CD4-positive, alpha-beta T cell (primary cell): ENCODE measurements at regions not wholly inside any gene's neighbourhood (a gene's known extent, or its start where the extent isn't known, plus 50 kb on each side); places are given as distances from the start of the nearest gene placed in this dataset.

ENCODE experiments used
- ATAC-seq: fragments of 200-7000 bp; cut with Tn5 transposase; one replicate; pipeline ENCODE4 v1.10.0; 2022; ENCODE audit warnings: mild to moderate bottlenecking; ENCODE audit not compliant: poor library complexity
- CTCF ChIA-PET: fragments of 350-600 bp; sonication (Branson Sonifier 250); formaldehyde crosslinking; loops from one replicate; lab custom pipeline; 2021; ENCODE audit warnings: antibody characterized with exemption, inconsistent platforms; lab: Charles Lee
- POLR2A ChIA-PET: fragments of 350-600 bp; sonication (Branson Sonifier 250); formaldehyde crosslinking; loops from one replicate; lab custom pipeline; 2021; ENCODE audit warnings: antibody characterized with exemption, inconsistent platforms; lab: Charles Lee
- DNase-seq, 14 experiments: peaks; one replicate each; pipeline ENCODE4 v3.0.0-alpha.2; 2013 to 2020; ENCODE audit warnings: mixed read lengths in 2 of 14
- H3K27ac ChIP-seq, 2 donors: one replicate each; pipeline versions ENCODE4 v1.5.1 to v1.7.0; 2013; ENCODE audit warnings: low read length in 2 of 2, low read depth in 1 of 2, mild to moderate bottlenecking in 1 of 2
- H3K27me3 ChIP-seq, 2 experiments: 1 replicate in 1 of 2; 2 replicates in 1 of 2; pipeline versions ENCODE4 v1.6.1 to v1.7.0; 2013; ENCODE audit warnings: low read length in 2 of 2, control low read depth in 1 of 2, mild to moderate bottlenecking in 1 of 2, moderate library complexity in 1 of 2; ENCODE audit not compliant: insufficient read depth in 2 of 2, control insufficient read depth in 1 of 2
- H3K36me3 ChIP-seq: one replicate; pipeline ENCODE4 v1.6.1; 2013; ENCODE audit warnings: low read length, control low read depth; ENCODE audit not compliant: insufficient read depth
- H3K4me1 ChIP-seq: one replicate; pipeline ENCODE4 v1.6.1; 2013; ENCODE audit warnings: low read length, control low read depth; ENCODE audit not compliant: insufficient read depth
- H3K4me3 ChIP-seq: one replicate; pipeline ENCODE4 v1.5.1; 2013; ENCODE audit warnings: mild to moderate bottlenecking, low read length, moderate library complexity
- H3K9me3 ChIP-seq, 2 experiments: 1 replicate in 1 of 2; 2 replicates in 1 of 2; pipeline versions ENCODE4 v1.6.1 to v1.7.0; 2013; ENCODE audit warnings: low read length in 2 of 2, mild to moderate bottlenecking in 2 of 2, control low read depth in 1 of 2, moderate library complexity in 1 of 2; ENCODE audit not compliant: control insufficient read depth in 1 of 2, insufficient read depth in 1 of 2
- H3K27ac Mint-ChIP-seq: one replicate; pipeline ENCODE4 v1.8.0; 2020; ENCODE audit warnings: mixed read lengths
- H3K27me3 Mint-ChIP-seq: one replicate; pipeline ENCODE4 v1.8.0; 2021; ENCODE audit warnings: mixed read lengths
- H3K36me3 Mint-ChIP-seq: one replicate; pipeline ENCODE4 v1.8.0; 2021; ENCODE audit warnings: low read depth, mixed read lengths
- H3K4me1 Mint-ChIP-seq: one replicate; pipeline ENCODE4 v1.8.0; 2021; ENCODE audit warnings: low read depth, mixed read lengths
- H3K4me3 Mint-ChIP-seq: one replicate; pipeline ENCODE4 v1.8.0; 2020; ENCODE audit warnings: mild to moderate bottlenecking, mixed read lengths
- H3K9me3 Mint-ChIP-seq: one replicate; pipeline ENCODE4 v1.8.0; 2020; ENCODE audit warnings: mixed read lengths
- CTCF ChIP-seq: fragments of 200-600 bp; IDR thresholded peaks from one replicate; pipeline ENCODE4 v1.8.0; 2022; ENCODE audit warnings: antibody characterized with exemption, mild to moderate bottlenecking
- intact Hi-C, 2 experiments: fragments of 100-400 bp; cut with DNase I in 1 of 2; cut with micrococcal nuclease in 1 of 2; formaldehyde crosslinking; loops; one replicate each; pipeline versions ENCODE4 v1.15.1 to v1.9.0; 2023 to 2025; cut with DNase I, micrococcal nuclease

- Mint-ChIP-seq H3K36me3 (no peaks in the 10 kb centered on the region), H3K27ac (no peak overlapping the region), H3K27me3 (peaks cover 35% of the 10 kb centered on the region), H3K4me3 (no peak overlapping the region), H3K9me3 (no peaks in the 10 kb centered on the region), H3K4me1 (no peaks in the 10 kb centered on the region)
- Histone ChIP-seq H3K27me3 (peaks cover 0 to 6% of the 10 kb centered on the region in 2 experiments), H3K9me3 (peaks cover 6 to 13% of the 10 kb centered on the region in 2 experiments), H3K27ac (no peak overlapping the region), H3K4me3 (no peak overlapping the region), H3K36me3 (no peaks in the 10 kb centered on the region), H3K4me1 (no peaks in the 10 kb centered on the region)
- ChIA-PET CTCF (no interaction called here), POLR2A (no interaction called here)
- ATAC-seq (no peak), DNase-seq (peak in 2 of 14 experiments; percentile 21 to 27)
- intact Hi-C loops, result no loop called here
- no peak for TF ChIP-seq CTCF
Measured at GRCh38 chr22:27133019-27133431, 475.6 kb downstream of the MIAT start.

DNA sequence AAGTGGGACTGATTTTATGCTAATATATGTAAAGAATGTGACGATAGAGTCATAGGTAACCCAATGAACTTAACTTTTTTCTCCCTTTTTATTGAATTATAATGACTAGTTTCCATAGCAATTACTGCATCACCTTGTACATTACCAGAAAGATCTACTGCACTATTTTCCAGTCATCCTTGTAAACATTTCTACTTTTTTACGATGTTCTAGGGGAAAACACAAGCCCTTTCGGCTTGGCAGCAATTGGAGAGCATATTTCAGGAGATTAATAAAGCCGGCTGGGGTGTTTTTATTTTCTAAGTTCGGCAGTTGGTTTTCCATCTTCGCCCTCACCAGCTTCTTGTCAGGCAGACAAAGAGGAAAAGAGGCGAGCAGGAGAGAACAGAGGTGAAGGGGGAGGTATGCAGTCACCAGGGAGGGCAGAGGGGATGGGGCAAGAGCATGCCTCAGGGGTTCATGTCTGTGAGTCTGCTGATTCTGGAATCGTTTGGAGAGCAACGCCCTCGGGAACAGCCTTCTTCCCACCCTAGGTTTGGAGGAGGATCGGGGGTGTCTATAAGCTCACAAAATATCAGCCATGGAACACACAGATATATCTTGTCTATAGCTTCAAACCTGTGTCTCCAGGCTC is 476.4 kb downstream of the MIAT start:
- Histone ChIP-seq H3K27ac (no peak overlapping the region), H3K4me3 (no peak overlapping the region), H3K36me3 (no peaks in the 10 kb centered on the region), H3K4me1 (no peaks in the 10 kb centered on the region), H3K9me3 (peaks cover 6 to 15% of the 10 kb centered on the region in 2 experiments), H3K27me3 (peaks cover 0 to 5% of the 10 kb centered on the region in 2 experiments)
- Mint-ChIP-seq H3K4me1 (no peaks in the 10 kb centered on the region), H3K36me3 (no peaks in the 10 kb centered on the region), H3K4me3 (no peak overlapping the region), H3K27ac (no peak overlapping the region), H3K9me3 (no peaks in the 10 kb centered on the region), H3K27me3 (peaks cover 32% of the 10 kb centered on the region)
- CTCF ChIA-PET, result no interaction called here
- POLR2A ChIA-PET, result no interaction called here
- ATAC-seq (no peak), DNase-seq (no peak)
- intact Hi-C loops, result no loop called here
- TF ChIP-seq CTCF, result no peak

- H3K4me3 ChIP-seq, result no peak overlapping the region
- H3K36me3 ChIP-seq, result no peaks in the 10 kb centered on the region
- no peak overlapping the region for H3K27ac ChIP-seq
- Mint-ChIP-seq H3K4me1 (no peaks in the 10 kb centered on the region), H3K4me3 (no peak overlapping the region), H3K27ac (no peak overlapping the region), H3K27me3 (peaks cover 32% of the 10 kb centered on the region), H3K9me3 (no peaks in the 10 kb centered on the region), H3K36me3 (no peaks in the 10 kb centered on the region)
- peaks cover 6 to 15% of the 10 kb centered on the region in 2 experiments for H3K9me3 ChIP-seq
- ATAC-seq (no peak), DNase-seq (peak in 3 of 14 experiments; percentile 11 to 73 (median 63))
- ChIA-PET CTCF (no interaction called here), POLR2A (no interaction called here)
- no peaks in the 10 kb centered on the region for H3K4me1 ChIP-seq
- intact Hi-C loops, result no loop called here
- TF ChIP-seq CTCF, result no peak
- H3K27me3 ChIP-seq, result peaks cover 0 to 2% of the 10 kb centered on the region in 2 experiments
Measured at GRCh38 chr22:27134315-27134701, 476.9 kb downstream of the MIAT start.
